ENCODE measurements at regions not wholly inside any gene's neighbourhood (a gene's known extent, or its start where the extent isn't known, plus 50 kb on each side); places are given as distances from the start of the nearest gene placed in this dataset.

DNA sequence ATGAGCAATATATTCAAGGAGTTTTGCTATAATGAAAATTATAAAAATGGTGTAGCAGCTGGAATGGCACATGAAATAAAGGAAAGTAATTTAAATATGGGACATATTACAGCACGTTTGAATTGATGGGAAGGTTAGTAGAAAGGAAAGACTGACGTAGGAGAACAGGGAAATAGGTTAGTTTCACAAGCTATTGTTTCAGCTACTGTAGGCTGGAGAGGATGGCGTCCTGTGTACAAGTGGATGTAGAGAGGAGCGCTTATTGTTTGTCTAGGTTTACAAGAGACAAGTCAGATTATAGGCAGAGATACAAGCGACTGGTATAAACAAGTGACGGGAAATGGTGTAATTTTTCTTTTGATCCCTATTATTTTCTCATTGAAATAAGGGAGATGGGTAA lies 431.2 kb upstream of the PDE3A start:
- TF ChIP-seq POLR2A (IDR thresholded peaks at IDR 0.05; ENCODE audit: low read depth, low read length) (no peak), POLR2AphosphoS5 (IDR thresholded peaks at IDR 0.05; ENCODE audit: low read depth, low read length) (no peak)

Data from GM12892 (cell line).